DND-41 (cell line): ENCODE measurements at regions not wholly inside any gene's neighbourhood (a gene's known extent, or its start where the extent isn't known, plus 50 kb on each side); places are given as distances from the start of the nearest gene placed in this dataset.

Experiments used
- ATAC-seq: fragments of 200-7000 bp; cut with Tn5 transposase; 3 replicates; pipeline ENCODE4 v1.9.1; 2021; ENCODE audit warnings: low read depth; ENCODE audit not compliant: insufficient read depth
- DNase-seq: peaks from one replicate; pipeline ENCODE4 v3.0.0-alpha.2; 2020
- H2AFZ ChIP-seq: 2 replicates; pipeline ENCODE4 v1.6.0; 2012; ENCODE audit warnings: low read depth, low read length
- H3K27ac ChIP-seq: 2 replicates; pipeline ENCODE4 v1.5.1; 2012; ENCODE audit warnings: low read length, inconsistent platforms
- H3K27me3 ChIP-seq: fragments of 200-600 bp; sonication (generic); 2 replicates; pipeline ENCODE4 v1.6.0; 2012; ENCODE audit warnings: low read length, mild to moderate bottlenecking, inconsistent platforms; ENCODE audit not compliant: insufficient read depth, poor library complexity
- H3K36me3 ChIP-seq: 2 replicates; pipeline ENCODE4 v1.5.1; 2012; ENCODE audit warnings: low read length, inconsistent platforms; ENCODE audit not compliant: insufficient read depth
- H3K4me1 ChIP-seq: 2 replicates; pipeline ENCODE4 v1.5.1; 2012; ENCODE audit warnings: mild to moderate bottlenecking, low read length; ENCODE audit not compliant: insufficient read depth
- H3K4me2 ChIP-seq: 2 replicates; pipeline ENCODE4 v1.6.0; 2012; ENCODE audit warnings: mild to moderate bottlenecking, moderate library complexity, low read length, inconsistent platforms; ENCODE audit not compliant: insufficient read depth
- H3K4me3 ChIP-seq, 2 experiments: fragments of 200-600 bp in 1 of 2; shearing (Covaris generic) in 1 of 2; 2 replicates each; pipeline ENCODE4 v1.5.1; 2012 to 2016; ENCODE audit warnings: inconsistent platforms in 2 of 2, low read length in 2 of 2, mild to moderate bottlenecking in 2 of 2, low read depth in 1 of 2, moderate library complexity in 1 of 2
- H3K79me2 ChIP-seq: 2 replicates; pipeline ENCODE4 v1.6.0; 2012; ENCODE audit warnings: low read length, inconsistent platforms; ENCODE audit not compliant: insufficient read depth
- H3K9ac ChIP-seq: 2 replicates; pipeline ENCODE4 v1.6.0; 2012; ENCODE audit warnings: low read depth, mild to moderate bottlenecking, inconsistent platforms, low read length, moderate library complexity
- H3K9me3 ChIP-seq: 2 replicates; pipeline ENCODE4 v1.5.1; 2012; ENCODE audit warnings: low read length, moderate library complexity, mild to moderate bottlenecking, inconsistent platforms; ENCODE audit not compliant: insufficient read depth, severe bottlenecking
- H4K20me1 ChIP-seq: 2 replicates; pipeline ENCODE4 v1.6.0; 2012; ENCODE audit warnings: low read length; ENCODE audit not compliant: insufficient read depth
- CTCF ChIP-seq: IDR thresholded peaks from 2 replicates; pipeline ENCODE4 v1.5.1; 2012; ENCODE audit warnings: borderline replicate concordance, low read length, moderate library complexity, mild to moderate bottlenecking; ENCODE audit not compliant: poor library complexity, severe bottlenecking; ENCODE audit errors: extremely low read depth
- EZH2 ChIP-seq: IDR thresholded peaks from 3 replicates; pipeline ENCODE4 v1.6.1; 2012; ENCODE audit warnings: borderline replicate concordance, low read depth, mild to moderate bottlenecking, moderate library complexity, low read length, inconsistent platforms; ENCODE audit not compliant: severe bottlenecking

DNA sequence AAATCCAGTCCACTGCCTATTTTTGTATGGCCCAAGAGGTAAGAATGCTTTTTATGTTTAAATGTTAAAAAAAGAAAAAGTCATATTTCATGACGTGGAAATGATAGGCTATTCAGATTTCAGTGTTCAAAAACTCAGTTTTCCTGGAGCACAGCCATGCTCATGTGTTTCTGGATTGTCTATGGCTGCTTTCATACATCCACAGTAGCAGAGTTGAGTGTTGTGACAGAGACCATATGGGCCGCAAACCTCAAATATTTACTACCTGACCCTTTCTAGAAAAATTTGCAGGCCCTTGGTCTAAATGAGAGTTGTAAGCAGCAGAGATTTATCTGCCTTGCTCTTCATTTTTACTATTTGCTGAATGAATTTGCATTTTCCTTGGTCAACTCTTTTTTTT, 264.1 kb downstream of the CBLN1 start:
- Histone ChIP-seq H3K9ac (no peak overlapping the region), H3K27ac (no peak overlapping the region), H3K4me1 (no peaks in the 10 kb centered on the region), H3K27me3 (no peaks in the 10 kb centered on the region), H4K20me1 (no peaks in the 10 kb centered on the region), H3K4me3 (no peak overlapping the region), H3K79me2 (no peaks in the 10 kb centered on the region), H3K36me3 (no peaks in the 10 kb centered on the region), H3K9me3 (no peaks in the 10 kb centered on the region), H3K4me2 (no peak overlapping the region), H2AFZ (no peak overlapping the region)
- DNase-seq (no peak), ATAC-seq (no peak)
- no peak for TF ChIP-seq EZH2
- no peak for TF ChIP-seq CTCF

DNA sequence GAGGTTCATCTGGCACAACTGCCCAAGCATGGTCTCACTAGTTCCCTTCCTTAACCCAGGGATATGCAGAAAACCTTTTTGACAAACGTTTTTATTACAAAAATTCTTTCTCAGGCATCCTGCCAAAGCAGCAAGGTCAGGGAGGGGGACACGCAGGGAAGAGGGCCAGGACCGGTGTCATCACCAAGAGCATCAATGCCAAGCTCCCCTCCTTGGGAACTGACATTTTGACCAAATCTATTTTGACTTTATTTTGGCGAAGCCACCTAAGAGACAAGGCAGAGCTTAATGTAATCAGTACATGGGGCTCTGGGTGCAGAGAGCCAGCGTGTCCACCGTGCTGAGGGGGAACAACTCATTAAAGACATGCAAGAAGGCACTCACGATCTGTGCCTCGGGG, 265.2 kb downstream of the CBLN1 start:
- H3K27me3 ChIP-seq: no peaks in the 10 kb centered on the region
- H3K27ac ChIP-seq: no peak overlapping the region
- no peaks in the 10 kb centered on the region for H3K79me2 ChIP-seq
- no peak overlapping the region for H3K9ac ChIP-seq
- H4K20me1 ChIP-seq: no peaks in the 10 kb centered on the region
- ATAC-seq (no peak), DNase-seq (no peak)
- H2AFZ ChIP-seq: no peak overlapping the region
- H3K4me1 ChIP-seq: no peaks in the 10 kb centered on the region
- H3K9me3 ChIP-seq: no peaks in the 10 kb centered on the region
- TF ChIP-seq EZH2 (no peak), CTCF (no peak)
- no peaks in the 10 kb centered on the region for H3K36me3 ChIP-seq
- no peak overlapping the region for H3K4me3 ChIP-seq
- H3K4me2 ChIP-seq: no peak overlapping the region

DNA sequence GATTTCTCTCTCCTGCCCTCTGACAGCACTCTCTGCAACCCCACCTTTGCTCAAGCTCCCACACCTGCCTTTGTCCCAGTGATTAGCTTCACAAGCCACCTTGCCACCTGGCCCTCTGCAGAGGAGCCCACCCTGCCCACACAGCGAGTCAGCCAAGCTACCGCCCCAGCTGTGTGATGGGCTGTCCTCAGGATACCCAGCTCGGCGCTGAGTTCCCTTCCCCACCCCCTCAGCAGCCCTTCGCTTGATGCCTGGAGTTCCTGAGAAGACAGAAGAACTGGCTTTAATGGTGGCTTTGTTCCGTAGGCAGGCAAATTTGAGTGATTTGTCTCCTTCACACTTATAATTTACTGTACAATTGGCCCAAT, 266.4 kb downstream of the CBLN1 start:
- Histone ChIP-seq H3K27me3 (no peaks in the 10 kb centered on the region), H3K9me3 (no peaks in the 10 kb centered on the region), H3K27ac (no peak overlapping the region), H2AFZ (no peak overlapping the region), H3K4me2 (no peak overlapping the region), H4K20me1 (no peaks in the 10 kb centered on the region), H3K4me1 (no peaks in the 10 kb centered on the region), H3K36me3 (no peaks in the 10 kb centered on the region), H3K4me3 (no peak overlapping the region), H3K79me2 (no peaks in the 10 kb centered on the region), H3K9ac (no peak overlapping the region)
- ATAC-seq: no peak
- no peak for TF ChIP-seq CTCF
- no peak for TF ChIP-seq EZH2
- DNase-seq: no peak
